Cardiac fibroblast (primary cell): ENCODE measurements at regions not wholly inside any gene's neighbourhood (a gene's known extent, or its start where the extent isn't known, plus 50 kb on each side); places are given as distances from the start of the nearest gene placed in this dataset.
A peak's percentile ranks its signal among the peaks of the same experiment; 100 is the strongest.
"Not testable (repeated sequence)": the region's sequence is repeated elsewhere in the genome, so short reads cannot be mapped to it uniquely, and the experiment has no call there.

Experiments used
- DNase-seq, 2 donors: peaks; one replicate each; pipeline versions ENCODE4 v3.0.0 to v3.0.0-alpha.2; 2010; ENCODE audit warnings: low read depth in 2 of 2
- H3K4me3 ChIP-seq, 2 donors: replicated peaks in 1 of 2; 1 replicate in 1 of 2; 2 replicates in 1 of 2; pipeline ENCODE4 v1.5.1; 2011; ENCODE audit warnings: low read depth in 2 of 2, low read length in 2 of 2, mild to moderate bottlenecking in 2 of 2, moderate library complexity in 1 of 2
- TF ChIP-seq, protein P1 (sequence below): IDR thresholded peaks from one replicate; pipeline ENCODE4 v1.5.1; 2011; ENCODE audit warnings: low read depth, mild to moderate bottlenecking, low read length, inconsistent platforms

DNA sequence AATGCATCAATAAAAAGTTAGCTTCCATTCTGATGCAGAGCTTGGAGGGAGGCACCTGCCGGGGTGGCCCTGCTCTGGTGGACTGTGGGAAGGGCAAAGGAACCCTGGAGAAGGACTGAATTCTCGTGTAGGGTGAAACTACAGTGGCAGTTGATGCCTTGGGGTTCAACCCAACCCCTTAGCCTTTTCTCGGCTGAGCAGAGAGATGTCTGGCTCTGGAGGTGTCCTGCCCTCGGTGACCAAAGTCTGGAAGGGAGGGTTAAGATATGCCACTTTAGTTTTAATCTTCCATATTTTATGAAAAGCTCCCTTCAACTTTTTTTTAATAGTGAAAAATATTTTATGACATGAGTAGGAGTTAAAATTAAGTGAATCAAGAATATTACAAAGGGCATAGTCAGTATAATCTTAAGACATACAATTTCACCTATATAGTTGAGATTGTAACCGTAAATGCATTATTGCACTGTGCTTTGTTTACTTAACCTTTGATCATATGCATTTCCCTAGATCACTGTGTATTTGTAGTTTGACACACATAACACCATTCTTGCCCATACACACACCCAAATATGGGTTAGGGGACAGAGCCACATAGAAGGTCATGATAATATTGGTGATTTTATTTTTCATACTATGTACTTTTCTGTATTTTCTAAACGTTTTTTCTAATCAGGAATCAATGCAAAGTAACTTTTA, 179.6 kb downstream of the MCHR2 start:
- no peak for DNase-seq
- TF ChIP-seq, protein P1, sequence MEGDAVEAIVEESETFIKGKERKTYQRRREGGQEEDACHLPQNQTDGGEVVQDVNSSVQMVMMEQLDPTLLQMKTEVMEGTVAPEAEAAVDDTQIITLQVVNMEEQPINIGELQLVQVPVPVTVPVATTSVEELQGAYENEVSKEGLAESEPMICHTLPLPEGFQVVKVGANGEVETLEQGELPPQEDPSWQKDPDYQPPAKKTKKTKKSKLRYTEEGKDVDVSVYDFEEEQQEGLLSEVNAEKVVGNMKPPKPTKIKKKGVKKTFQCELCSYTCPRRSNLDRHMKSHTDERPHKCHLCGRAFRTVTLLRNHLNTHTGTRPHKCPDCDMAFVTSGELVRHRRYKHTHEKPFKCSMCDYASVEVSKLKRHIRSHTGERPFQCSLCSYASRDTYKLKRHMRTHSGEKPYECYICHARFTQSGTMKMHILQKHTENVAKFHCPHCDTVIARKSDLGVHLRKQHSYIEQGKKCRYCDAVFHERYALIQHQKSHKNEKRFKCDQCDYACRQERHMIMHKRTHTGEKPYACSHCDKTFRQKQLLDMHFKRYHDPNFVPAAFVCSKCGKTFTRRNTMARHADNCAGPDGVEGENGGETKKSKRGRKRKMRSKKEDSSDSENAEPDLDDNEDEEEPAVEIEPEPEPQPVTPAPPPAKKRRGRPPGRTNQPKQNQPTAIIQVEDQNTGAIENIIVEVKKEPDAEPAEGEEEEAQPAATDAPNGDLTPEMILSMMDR, result no peak
- H3K4me3 ChIP-seq, result no peak overlapping the region

GRCh38 chr6:99816795-99817194, 177.2 kb downstream of the MCHR2 start:
- DNase-seq, result no peak
- TF ChIP-seq, protein P1, result no peak
- H3K4me3 ChIP-seq, result no peak overlapping the region

DNA sequence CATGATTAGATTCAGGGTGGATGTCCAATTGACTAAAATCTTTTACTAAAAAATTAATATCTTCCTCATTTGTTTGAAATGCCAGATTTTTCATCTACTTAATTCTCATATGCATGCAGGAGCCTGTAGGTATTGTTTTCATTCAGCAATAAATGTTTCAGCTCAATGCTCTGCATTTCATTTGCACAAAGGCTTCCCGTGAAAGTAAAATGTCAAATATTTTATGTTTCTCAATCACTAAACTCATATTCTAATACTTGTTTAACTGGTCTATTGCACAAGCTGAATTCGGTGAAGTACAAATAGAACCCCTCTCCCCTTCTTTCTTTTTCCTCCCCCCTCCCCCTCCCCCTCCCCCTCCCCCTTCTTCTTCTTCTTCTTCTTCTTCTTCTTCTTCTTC, 175.9 kb downstream of the MCHR2 start:
- H3K4me3 ChIP-seq, result no peak overlapping the region
- TF ChIP-seq, protein P1, result no peak
- no peak for DNase-seq

DNA sequence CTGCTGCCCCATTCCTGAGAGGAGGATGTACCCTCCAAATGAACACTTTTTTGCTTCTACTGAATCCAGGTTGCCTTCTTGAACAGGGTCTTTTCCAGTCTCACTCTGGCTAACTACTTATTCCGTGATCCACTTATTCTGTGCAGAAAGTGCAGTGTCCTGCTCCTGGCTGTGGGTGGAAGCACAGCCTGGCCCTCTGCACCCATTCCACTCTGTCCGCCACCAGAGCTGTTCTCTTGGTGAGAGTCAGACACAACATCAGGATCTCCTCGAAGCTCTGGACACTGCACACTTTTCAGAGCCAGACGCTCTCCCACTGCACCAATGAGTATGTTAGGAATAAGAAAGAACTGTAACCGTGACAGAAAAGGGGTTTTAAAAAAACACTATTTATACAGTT, 174.2 kb downstream of the MCHR2 start:
- TF ChIP-seq, protein P1, result no peak
- H3K4me3 ChIP-seq, result no peak overlapping the region
- no peak for DNase-seq

DNA sequence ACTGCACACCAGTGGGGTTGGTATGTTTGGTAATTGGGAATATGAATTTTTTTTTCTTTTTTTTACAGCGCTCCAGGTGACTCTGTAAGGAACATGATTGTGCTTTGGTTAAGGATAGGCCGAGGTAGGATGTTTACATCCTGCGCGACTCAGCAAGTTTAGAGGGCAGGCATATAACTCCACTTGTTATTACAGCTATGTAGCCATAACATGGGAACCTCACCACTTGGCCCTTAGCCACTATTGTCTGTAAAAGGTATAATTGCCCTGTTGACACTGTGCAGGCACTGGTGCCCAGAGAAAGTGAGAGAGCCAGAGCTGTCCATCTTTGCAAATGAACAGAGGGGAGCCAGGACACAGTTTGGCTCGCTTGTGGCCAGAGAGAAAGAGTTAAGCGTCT, 172.9 kb downstream of the MCHR2 start:
- TF ChIP-seq, protein P1, result no peak
- DNase-seq, result no peak
- H3K4me3 ChIP-seq, result no peak overlapping the region

DNA sequence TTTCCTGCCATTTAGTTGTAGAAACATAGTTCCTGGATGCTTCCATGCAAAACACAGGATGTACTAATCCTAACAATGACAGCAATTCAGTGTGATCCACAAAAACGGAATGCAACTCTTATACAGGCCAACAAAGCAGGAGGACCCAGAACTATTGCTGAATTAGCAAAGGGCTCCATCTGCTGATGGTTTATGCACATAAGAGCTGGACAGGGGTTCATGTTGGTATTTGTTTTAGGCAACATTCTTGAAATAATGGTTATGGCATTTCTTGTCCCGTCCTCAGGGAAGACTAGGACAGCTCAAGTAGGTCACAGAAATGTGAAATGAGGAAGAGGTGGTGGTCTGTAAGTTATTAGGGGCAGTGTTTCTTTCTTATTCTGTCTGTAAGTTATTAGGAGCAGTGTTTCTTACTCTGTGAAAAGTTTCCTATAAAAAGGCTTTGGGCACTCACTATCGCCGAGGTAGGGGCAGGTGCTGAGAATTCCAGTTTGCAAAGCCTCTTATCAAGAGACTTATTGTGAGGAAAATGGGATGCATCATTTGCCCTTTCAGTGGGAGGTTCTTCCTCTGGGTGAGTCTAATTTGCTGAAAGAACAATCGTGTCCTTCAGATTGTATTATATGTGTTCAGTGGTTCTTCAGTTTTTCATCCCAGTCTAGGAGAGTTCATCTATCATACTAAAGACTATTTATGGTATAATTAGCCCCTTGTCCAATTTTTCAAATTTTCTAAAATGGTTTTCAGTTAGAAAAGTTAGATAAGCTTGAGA, 171.1 kb downstream of the MCHR2 start:
- TF ChIP-seq, protein P1, result peak; percentile 54
- H3K4me3 ChIP-seq, result peak overlapping the region in 1 of 2 donors; percentile 40
- DNase-seq, result peak; percentile 50 to 76

GRCh38 chr6:99823513-99824235, 170.3 kb downstream of the MCHR2 start:
- peak overlapping the region in 1 of 2 donors; percentile 40 for H3K4me3 ChIP-seq
- DNase-seq, result not testable (repeated sequence)
